Naive thymus-derived CD4-positive, alpha-beta T cell (primary cell): ENCODE measurements at regions not wholly inside any gene's neighbourhood (a gene's known extent, or its start where the extent isn't known, plus 50 kb on each side); places are given as distances from the start of the nearest gene placed in this dataset.
"Not testable (repeated sequence)": the region's sequence is repeated elsewhere in the genome, so short reads cannot be mapped to it uniquely, and the experiment has no call there.

Source experiments
- ATAC-seq: fragments of 150-1000 bp; cut with Tn5 transposase; 2 replicates; pipeline ENCODE4 v1.10.0; 2021; ENCODE audit warnings: mild to moderate bottlenecking, moderate library complexity
- CTCF ChIA-PET: fragments of 350-600 bp; sonication (Branson Sonifier 250); formaldehyde crosslinking; loops from one replicate; lab custom pipeline; 2021; ENCODE audit warnings: antibody characterized with exemption; lab: Charles Lee
- POLR2A ChIA-PET: fragments of 350-600 bp; sonication (Branson Sonifier 250); formaldehyde crosslinking; loops from one replicate; lab custom pipeline; 2021; ENCODE audit warnings: antibody characterized with exemption, inconsistent platforms; lab: Charles Lee
- DNase-seq, 9 donors: peaks; one replicate each; pipeline versions ENCODE4 v3.0.0 to v3.0.0-alpha.2; 2020 to 2022; ENCODE audit warnings: mixed read lengths in 1 of 9
- H3K27ac ChIP-seq: one replicate; pipeline ENCODE4 v1.7.0; 2013; ENCODE audit warnings: mild to moderate bottlenecking, low read depth, low read length, moderate library complexity
- H3K27me3 ChIP-seq, 2 donors: one replicate each; pipeline ENCODE4 v1.7.0; 2013; ENCODE audit warnings: low read length in 2 of 2, mild to moderate bottlenecking in 2 of 2, moderate library complexity in 2 of 2; ENCODE audit not compliant: control insufficient read depth in 2 of 2, insufficient read depth in 2 of 2
- H3K36me3 ChIP-seq, 3 experiments: 1 replicate in 2 of 3; 2 replicates in 1 of 3; pipeline ENCODE4 v1.7.0; 2013; ENCODE audit warnings: low read length in 3 of 3, mild to moderate bottlenecking in 3 of 3, moderate library complexity in 1 of 3; ENCODE audit not compliant: insufficient read depth in 3 of 3, control insufficient read depth in 2 of 3
- H3K4me1 ChIP-seq, 2 donors: one replicate each; pipeline ENCODE4 v1.7.0; 2013; ENCODE audit warnings: low read length in 2 of 2, mild to moderate bottlenecking in 2 of 2, moderate library complexity in 1 of 2; ENCODE audit not compliant: control insufficient read depth in 2 of 2, insufficient read depth in 2 of 2
- H3K4me3 ChIP-seq: 2 replicates; pipeline ENCODE4 v1.7.0; 2013; ENCODE audit warnings: mild to moderate bottlenecking, low read length
- H3K9me3 ChIP-seq, 3 experiments: 1 replicate in 2 of 3; 2 replicates in 1 of 3; pipeline ENCODE4 v1.7.0; 2013; ENCODE audit warnings: low read length in 3 of 3; ENCODE audit not compliant: control insufficient read depth in 2 of 3
- H3K27ac Mint-ChIP-seq, 9 donors: one replicate each; pipeline ENCODE4 v1.8.0; 2020 to 2022; ENCODE audit warnings: mixed read lengths in 9 of 9, mild to moderate bottlenecking in 8 of 9, moderate library complexity in 5 of 9, inconsistent platforms in 2 of 9
- H3K27me3 Mint-ChIP-seq, 5 donors: one replicate each; pipeline ENCODE4 v1.8.0; 2021 to 2022; ENCODE audit warnings: mixed read lengths in 5 of 5, mild to moderate bottlenecking in 1 of 5
- H3K36me3 Mint-ChIP-seq, 5 donors: one replicate each; pipeline ENCODE4 v1.8.0; 2020 to 2022; ENCODE audit warnings: mixed read lengths in 5 of 5, mild to moderate bottlenecking in 3 of 5, inconsistent platforms in 1 of 5
- H3K4me1 Mint-ChIP-seq, 7 donors: one replicate each; pipeline ENCODE4 v1.8.0; 2020 to 2022; ENCODE audit warnings: mixed read lengths in 7 of 7, mild to moderate bottlenecking in 3 of 7, inconsistent platforms in 1 of 7
- H3K4me3 Mint-ChIP-seq, 10 donors: one replicate each; pipeline ENCODE4 v1.8.0; 2020 to 2022; ENCODE audit warnings: mild to moderate bottlenecking in 10 of 10, mixed read lengths in 10 of 10, moderate library complexity in 6 of 10, inconsistent platforms in 2 of 10
- H3K9me3 Mint-ChIP-seq, 11 donors: one replicate each; pipeline ENCODE4 v1.8.0; 2020 to 2022; ENCODE audit warnings: mixed read lengths in 11 of 11, mild to moderate bottlenecking in 4 of 11, inconsistent platforms in 1 of 11, moderate library complexity in 1 of 11
- intact Hi-C, 2 donors: fragments of 100-400 bp; cut with micrococcal nuclease; formaldehyde crosslinking; loops; one replicate each; pipeline ENCODE4 v1.15.1; 2023

DNA sequence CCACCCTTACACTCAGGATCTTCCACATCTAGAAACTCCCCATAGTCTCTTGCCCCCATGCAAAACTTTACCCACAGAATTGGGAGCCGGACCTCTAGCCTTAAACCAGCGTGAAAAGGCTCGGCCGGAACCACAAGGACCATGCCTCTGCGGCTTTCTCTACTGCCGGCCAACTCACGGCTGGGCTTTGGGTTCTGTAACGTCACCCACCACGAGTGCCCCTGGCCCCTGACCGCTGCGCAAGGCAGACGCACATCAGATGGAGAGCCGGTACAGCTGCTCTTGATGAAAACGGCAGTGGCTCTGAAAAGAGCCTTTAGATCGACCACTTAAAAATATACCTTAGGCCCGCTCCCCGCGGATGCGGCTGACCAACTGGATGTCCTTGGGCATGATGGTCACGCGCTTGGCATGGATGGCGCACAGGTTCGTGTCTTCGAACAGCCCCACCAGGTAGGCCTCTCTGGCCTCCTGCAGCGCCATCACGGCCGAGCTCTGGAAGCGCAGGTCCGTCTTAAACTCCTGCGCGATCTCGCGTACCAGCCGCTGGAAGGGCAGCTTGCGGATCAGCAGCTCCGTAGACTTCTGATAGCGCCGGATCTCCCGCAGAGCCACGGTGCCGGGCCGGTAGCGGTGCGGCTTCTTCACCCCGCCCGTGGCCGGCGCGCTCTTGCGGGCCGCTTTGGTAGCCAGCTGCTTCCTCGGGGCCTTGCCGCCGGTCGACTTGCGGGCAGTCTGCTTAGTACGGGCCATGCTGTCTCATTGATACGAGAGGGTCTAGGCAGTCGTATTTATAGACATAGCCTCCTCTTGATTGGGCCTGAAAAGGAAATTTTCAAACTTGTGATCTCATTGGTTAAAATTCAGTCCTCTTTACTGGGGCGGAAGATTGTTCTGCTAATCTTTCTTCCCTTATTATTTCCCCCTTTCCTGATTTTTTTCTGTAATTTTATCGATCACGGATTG, 66.3 kb downstream of the FAM72C start:
- H3K27ac Mint-ChIP-seq, CTCF ChIA-PET, H3K9me3 Mint-ChIP-seq, H3K4me1 ChIP-seq, H3K36me3 ChIP-seq, H3K4me1 Mint-ChIP-seq, intact Hi-C loops, H3K4me3 ChIP-seq, H3K9me3 ChIP-seq, H3K27me3 Mint-ChIP-seq, POLR2A ChIA-PET, H3K27ac ChIP-seq, H3K36me3 Mint-ChIP-seq, H3K27me3 ChIP-seq: not testable (repeated sequence)
- peak in 6 of 9 donors; percentile 6 to 24 (median 21) for DNase-seq
- H3K4me3 Mint-ChIP-seq = peak overlapping the region in 9 of 10 donors; percentile 62 to 84 (median 77)
- ATAC-seq = peak; percentile 51

DNA sequence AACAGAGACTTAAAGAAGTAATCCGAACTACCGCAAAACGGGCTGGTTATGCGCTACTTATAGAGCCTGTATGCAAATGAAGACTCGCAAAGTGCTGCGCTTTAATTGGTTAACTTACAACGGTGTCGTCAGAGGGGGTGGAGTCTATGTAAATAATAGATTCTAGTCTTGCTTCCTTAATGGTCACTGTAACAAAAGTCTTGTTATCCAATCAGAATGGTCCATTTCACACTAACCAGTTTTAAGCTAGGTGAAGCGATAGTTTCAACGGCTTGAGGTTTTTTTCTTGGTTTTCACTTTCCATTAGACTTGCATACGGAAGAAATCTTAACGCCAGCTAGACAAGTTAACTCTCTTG, 67.2 kb downstream of the FAM72C start:
- H3K4me3 Mint-ChIP-seq = peak overlapping the region in 1 of 10 donors; percentile 32
- CTCF ChIA-PET = not testable (repeated sequence)

DNA sequence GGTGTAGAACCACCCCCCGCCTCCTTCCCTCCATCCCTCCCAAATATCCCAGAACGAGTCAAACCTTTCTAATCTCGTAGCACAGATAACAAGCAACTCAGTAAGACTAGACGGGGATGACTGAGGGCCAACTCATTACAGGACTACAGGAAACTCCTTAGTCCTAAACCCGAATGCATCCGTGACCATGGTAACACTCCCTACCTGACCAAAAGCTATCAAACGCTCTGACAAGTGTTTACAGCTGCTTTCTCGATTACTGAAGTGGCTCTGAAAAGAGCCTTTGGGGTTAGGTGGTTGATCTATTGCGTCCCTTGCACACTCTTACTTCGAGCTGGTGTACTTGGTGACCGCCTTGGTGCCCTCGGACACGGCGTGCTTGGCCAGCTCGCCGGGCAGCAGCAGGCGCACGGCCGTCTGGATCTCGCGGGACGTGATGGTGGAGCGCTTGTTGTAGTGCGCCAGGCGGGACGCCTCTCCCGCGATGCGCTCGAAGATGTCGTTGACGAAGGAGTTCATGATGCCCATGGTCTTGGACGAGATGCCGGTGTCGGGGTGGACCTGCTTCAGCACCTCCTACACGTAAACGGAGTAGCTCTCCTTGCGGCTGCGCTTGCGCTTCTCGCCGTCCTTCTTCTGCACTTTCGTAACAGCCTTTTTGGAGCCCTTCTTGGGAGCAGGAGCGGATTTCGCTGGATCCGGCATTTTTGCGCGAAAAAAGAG, 67.7 kb downstream of the FAM72C start:
- intact Hi-C loops, H3K36me3 Mint-ChIP-seq, H3K4me3 ChIP-seq, H3K27ac Mint-ChIP-seq, H3K4me1 ChIP-seq, H3K9me3 ChIP-seq, CTCF ChIA-PET, H3K36me3 ChIP-seq, H3K27me3 ChIP-seq, POLR2A ChIA-PET, H3K27ac ChIP-seq, H3K4me1 Mint-ChIP-seq, H3K9me3 Mint-ChIP-seq, H3K27me3 Mint-ChIP-seq: not testable (repeated sequence)
- peak in 2 of 9 donors; percentile 0 to 4 for DNase-seq
- peak; percentile 8 for ATAC-seq
- H3K4me3 Mint-ChIP-seq = peak overlapping the region in 1 of 10 donors; percentile 32

More for the DNA sequence above, 67.2 kb downstream of the FAM72C start:
- intact Hi-C loops, H3K27me3 Mint-ChIP-seq, POLR2A ChIA-PET, H3K4me1 ChIP-seq, H3K36me3 ChIP-seq, H3K4me3 ChIP-seq, H3K27ac ChIP-seq, H3K9me3 ChIP-seq, H3K4me1 Mint-ChIP-seq, H3K9me3 Mint-ChIP-seq, H3K27ac Mint-ChIP-seq, H3K36me3 Mint-ChIP-seq, H3K27me3 ChIP-seq: not testable (repeated sequence)
- peak in 3 of 9 donors; percentile 1 to 14 (median 7) for DNase-seq
- ATAC-seq = peak; percentile 84

DNA sequence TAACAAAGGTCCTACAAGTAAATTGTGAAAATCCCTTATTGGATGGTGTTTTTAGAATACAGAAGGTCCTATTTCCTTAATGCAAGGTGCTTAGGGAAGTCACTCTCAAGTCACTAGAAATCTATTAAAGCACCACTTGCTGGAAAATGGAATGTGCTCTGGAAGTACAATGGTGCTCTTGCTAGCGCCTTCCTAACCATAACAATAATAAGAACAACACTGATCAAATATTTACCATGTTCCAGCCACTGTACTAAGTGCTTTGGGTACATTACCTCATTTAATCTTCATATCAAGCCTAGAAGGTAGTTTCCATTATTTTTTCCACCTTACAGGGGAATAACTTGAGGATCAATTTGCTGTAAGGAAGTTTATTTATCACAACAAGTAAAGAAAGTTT, 75.4 kb downstream of the FAM72C start:
- H3K4me3 ChIP-seq, H3K9me3 Mint-ChIP-seq, H3K4me3 Mint-ChIP-seq, DNase-seq, H3K4me1 Mint-ChIP-seq, POLR2A ChIA-PET, H3K36me3 Mint-ChIP-seq, H3K9me3 ChIP-seq, H3K27me3 Mint-ChIP-seq, H3K4me1 ChIP-seq, H3K36me3 ChIP-seq, H3K27ac Mint-ChIP-seq, H3K27me3 ChIP-seq, intact Hi-C loops, H3K27ac ChIP-seq, ATAC-seq, CTCF ChIA-PET: not testable (repeated sequence)

DNA sequence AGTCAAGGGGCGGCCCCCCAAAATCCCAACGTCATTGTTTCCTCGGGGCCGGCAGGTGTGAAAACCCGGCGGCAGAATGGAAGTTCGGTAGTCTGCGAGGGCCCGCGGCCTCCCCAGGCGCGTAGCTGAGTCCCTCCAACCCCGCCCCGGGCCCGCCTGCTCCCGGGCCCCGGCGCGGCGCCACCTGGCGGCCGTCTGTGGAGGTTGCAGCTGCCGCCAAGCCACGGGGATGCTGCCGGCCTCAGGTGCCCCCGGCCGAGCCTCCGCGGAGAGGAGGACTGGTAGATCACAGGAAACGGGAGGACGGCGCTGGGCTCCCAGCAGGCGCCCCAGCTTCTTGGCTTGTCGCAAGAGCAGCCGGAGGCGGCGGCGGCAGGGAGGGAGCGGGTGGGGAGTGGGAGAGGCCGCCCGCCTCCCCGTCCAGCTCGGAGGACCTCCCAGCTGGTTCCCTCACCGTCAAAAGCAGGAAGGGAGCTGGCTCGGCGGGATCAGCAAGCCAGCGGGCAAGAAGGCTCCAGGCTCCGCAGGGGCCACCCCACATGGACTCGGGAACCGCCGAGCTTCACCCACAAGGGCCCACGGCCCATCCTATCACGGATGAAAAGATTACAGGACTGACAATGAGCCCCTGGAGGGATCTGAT, 86.7 kb downstream of the FAM72C start:
- peak overlapping the region in 1 of 10 donors; percentile 35 for H3K4me3 Mint-ChIP-seq
- ATAC-seq (peak; percentile 95), DNase-seq (peak; percentile 27 to 74 (median 68))
- H3K27ac ChIP-seq, H3K36me3 ChIP-seq, H3K27me3 ChIP-seq, H3K4me3 ChIP-seq, H3K27me3 Mint-ChIP-seq, CTCF ChIA-PET, H3K9me3 ChIP-seq, H3K4me1 Mint-ChIP-seq, POLR2A ChIA-PET, H3K4me1 ChIP-seq, H3K27ac Mint-ChIP-seq, H3K9me3 Mint-ChIP-seq, intact Hi-C loops, H3K36me3 Mint-ChIP-seq: not testable (repeated sequence)

DNA sequence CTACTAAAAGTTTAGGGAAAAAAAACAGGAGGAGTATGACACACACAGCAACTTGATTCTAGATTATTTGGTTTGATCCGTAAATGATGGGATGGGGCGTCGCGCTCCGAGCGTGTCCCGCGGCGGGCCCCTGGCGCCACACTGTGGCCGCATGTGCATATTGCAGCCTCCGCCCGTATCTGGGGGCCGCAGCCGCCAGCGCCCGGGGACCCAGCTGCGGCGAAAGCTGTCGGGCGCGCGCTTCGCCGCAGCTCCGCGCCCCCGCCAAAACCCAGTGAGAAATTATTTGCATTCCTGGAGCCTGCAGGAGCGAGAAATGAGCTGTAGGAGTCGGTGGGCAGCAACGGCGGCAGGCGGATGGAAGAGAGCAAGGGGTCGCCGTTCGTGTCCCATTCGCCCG, 87.3 kb downstream of the FAM72C start:
- peak overlapping the region in 9 of 10 donors; percentile 57 to 82 (median 70) for H3K4me3 Mint-ChIP-seq
- H3K27ac ChIP-seq, H3K36me3 ChIP-seq, H3K27me3 ChIP-seq, H3K27me3 Mint-ChIP-seq, POLR2A ChIA-PET, H3K9me3 Mint-ChIP-seq, H3K27ac Mint-ChIP-seq, H3K4me3 ChIP-seq, CTCF ChIA-PET, intact Hi-C loops, H3K9me3 ChIP-seq, H3K36me3 Mint-ChIP-seq, H3K4me1 ChIP-seq, H3K4me1 Mint-ChIP-seq: not testable (repeated sequence)
- ATAC-seq (peak; percentile 93), DNase-seq (peak; percentile 15 to 61 (median 55))
